Occipital lobe (tissue), 1 donor: ENCODE measurements at regions not wholly inside any gene's neighbourhood (a gene's known extent, or its start where the extent isn't known, plus 50 kb on each side); places are given as distances from the start of the nearest gene placed in this dataset.

Source experiments
- DNase-seq: peaks from one replicate; lab custom pipeline; 2025; lab: John Stamatoyannopoulos, UW

GRCh38 chr22:25366876-25367466 lies 147.5 kb downstream of the CRYBB2 start:
- DNase-seq, result no peak

GRCh38 chr22:25367756-25368155 lies 148.3 kb downstream of the CRYBB2 start:
- no peak for DNase-seq

GRCh38 chr22:25368271-25368670 lies 148.8 kb downstream of the CRYBB2 start:
- no peak for DNase-seq

- no peak for DNase-seq
Measured at GRCh38 chr22:25369041-25369440, 149.6 kb downstream of the CRYBB2 start.

GRCh38 chr22:25370322-25370721 lies 150.9 kb downstream of the CRYBB2 start:
- no peak for DNase-seq

- no peak for DNase-seq
Measured at GRCh38 chr22:25372000-25372595, 152.7 kb downstream of the CRYBB2 start.

GRCh38 chr22:25373961-25374360 lies 154.5 kb downstream of the CRYBB2 start:
- DNase-seq, result no peak

- DNase-seq, result no peak
Measured at GRCh38 chr22:25374869-25375268, 155.4 kb downstream of the CRYBB2 start.

GRCh38 chr22:25375683-25376082 lies 156.2 kb downstream of the CRYBB2 start:
- no peak for DNase-seq

GRCh38 chr22:25377699-25378098 lies 158.3 kb downstream of the CRYBB2 start:
- no peak for DNase-seq

- DNase-seq, result no peak
Measured at GRCh38 chr22:25380122-25380747, 160.8 kb downstream of the CRYBB2 start.

- no peak for DNase-seq
Measured at GRCh38 chr22:25382762-25383161, 163.3 kb downstream of the CRYBB2 start.

GRCh38 chr22:25383278-25383820 lies 163.9 kb downstream of the CRYBB2 start:
- DNase-seq, result no peak

GRCh38 chr22:25383892-25384291 lies 164.5 kb downstream of the CRYBB2 start:
- DNase-seq, result no peak

- DNase-seq, result no peak
Measured at GRCh38 chr22:25386538-25386884, 167.1 kb downstream of the CRYBB2 start.

GRCh38 chr22:25388415-25388814 lies 169.0 kb downstream of the CRYBB2 start:
- no peak for DNase-seq

- DNase-seq, result no peak
Measured at GRCh38 chr22:25388866-25389540, 169.6 kb downstream of the CRYBB2 start.

- no peak for DNase-seq
Measured at GRCh38 chr22:25389541-25389919, 170.1 kb downstream of the CRYBB2 start.

GRCh38 chr22:25390297-25391240 lies 171.1 kb downstream of the CRYBB2 start:
- no peak for DNase-seq

GRCh38 chr22:25392584-25392983 lies 171.9 kb upstream of the GRK3 start:
- no peak for DNase-seq

- no peak for DNase-seq
Measured at GRCh38 chr22:25393121-25393805, 171.2 kb upstream of the GRK3 start.
